HEK293 (cell line): ENCODE measurements at regions not wholly inside any gene's neighbourhood (a gene's known extent, or its start where the extent isn't known, plus 50 kb on each side); places are given as distances from the start of the nearest gene placed in this dataset.

Source experiments
- CTCF ChIA-PET: fragments of 350-600 bp; formaldehyde crosslinking; extraction: SDS; loops from one replicate; lab custom pipeline; 2021; ENCODE audit warnings: antibody characterized with exemption; lab: Yijun Ruan, JAX
- POLR2A ChIA-PET: fragments of 300-600 bp; formaldehyde crosslinking; extraction: SDS; loops from one replicate; lab custom pipeline; 2020; ENCODE audit warnings: antibody characterized with exemption, inconsistent platforms; lab: Yijun Ruan, JAX
- H3K27ac ChIP-seq: fragments of 200-500 bp; sonication (Bioruptor generic); 2 replicates; pipeline ENCODE4 v1.5.1; 2014; ENCODE audit warnings: low read depth, low read length, control low read depth, inconsistent platforms; ENCODE audit errors: extremely low read depth
- H3K36me3 ChIP-seq, 2 experiments: fragments of 200-500 bp in 1 of 2; sonication (Bioruptor generic) in 1 of 2; 1 replicate in 1 of 2; 2 replicates in 1 of 2; pipeline ENCODE4 v1.5.1; 2014 to 2017; ENCODE audit warnings: inconsistent platforms in 2 of 2, low read length in 2 of 2; ENCODE audit not compliant: control insufficient read depth in 2 of 2, insufficient read depth in 1 of 2
- H3K4me1 ChIP-seq: fragments of 200-500 bp; sonication (Bioruptor generic); 2 replicates; pipeline ENCODE4 v1.5.1; 2014; ENCODE audit warnings: mild to moderate bottlenecking, low read length, inconsistent platforms; ENCODE audit not compliant: control insufficient read depth, insufficient read depth
- H3K4me3 ChIP-seq: 2 replicates; pipeline ENCODE4 v1.5.1; 2011; ENCODE audit warnings: low read depth, mild to moderate bottlenecking, control low read depth, low read length, moderate library complexity
- H3K9me3 ChIP-seq: fragments of 200-500 bp; sonication (Bioruptor generic); 2 replicates; pipeline ENCODE4 v1.5.1; 2014; ENCODE audit warnings: low read depth, low read length, inconsistent platforms; ENCODE audit not compliant: control insufficient read depth, insufficient read depth
- FEZF1 ChIP-seq: fragments of 450-650 bp; formaldehyde crosslinking; IDR thresholded peaks from 2 replicates; pipeline ENCODE4 v1.5.1; 2016; ENCODE audit warnings: missing biosample characterization, missing genetic modification characterization
- KLF10 ChIP-seq: fragments of 450-650 bp; IDR thresholded peaks from 2 replicates; pipeline ENCODE4 v1.5.1; 2018; ENCODE audit warnings: missing biosample characterization, mild to moderate bottlenecking, missing genetic modification characterization
- KLF7 ChIP-seq: fragments of 450-650 bp; formaldehyde crosslinking; IDR thresholded peaks from 2 replicates; pipeline ENCODE4 v1.5.1; 2016; ENCODE audit warnings: missing biosample characterization, missing genetic modification characterization, borderline replicate concordance
- PRDM2 ChIP-seq: fragments of 450-650 bp; formaldehyde crosslinking; IDR thresholded peaks from 2 replicates; pipeline ENCODE4 v1.5.1; 2016; ENCODE audit warnings: missing biosample characterization, missing genetic modification characterization, borderline replicate concordance
- REST ChIP-seq: fragments of 450-650 bp; formaldehyde crosslinking; IDR thresholded peaks from 2 replicates; pipeline ENCODE4 v1.5.1; 2016; ENCODE audit warnings: missing biosample characterization, missing genetic modification characterization
- ZFP3 ChIP-seq: fragments of 450-650 bp; formaldehyde crosslinking; IDR thresholded peaks from 2 replicates; pipeline ENCODE4 v1.5.1; 2016; ENCODE audit warnings: low read depth, missing biosample characterization, missing genetic modification characterization
- ZNF148 ChIP-seq: fragments of 450-650 bp; formaldehyde crosslinking; IDR thresholded peaks from 2 replicates; pipeline ENCODE4 v1.5.0; 2017; ENCODE audit warnings: missing biosample characterization, missing genetic modification characterization, borderline replicate concordance
- ZNF16 ChIP-seq: fragments of 450-650 bp; formaldehyde crosslinking; IDR thresholded peaks from 2 replicates; pipeline ENCODE4 v1.5.1; 2016; ENCODE audit warnings: low read depth, missing biosample characterization, missing genetic modification characterization
- ZNF426 ChIP-seq: fragments of 450-650 bp; formaldehyde crosslinking; IDR thresholded peaks from 2 replicates; pipeline ENCODE4 v1.5.1; 2017; ENCODE audit warnings: missing biosample characterization, missing genetic modification characterization, mild to moderate bottlenecking, inconsistent platforms, moderate library complexity
- ZNF510 ChIP-seq: fragments of 450-650 bp; formaldehyde crosslinking; IDR thresholded peaks from 2 replicates; pipeline ENCODE4 v1.5.1; 2018; ENCODE audit warnings: mild to moderate bottlenecking, missing genetic modification characterization, missing biosample characterization; ENCODE audit not compliant: insufficient replicate concordance
- ZNF658 ChIP-seq: fragments of 450-650 bp; formaldehyde crosslinking; IDR thresholded peaks from 2 replicates; pipeline ENCODE4; 2016; ENCODE audit warnings: missing biosample characterization, missing genetic modification characterization
- ZNF791 ChIP-seq: fragments of 450-650 bp; formaldehyde crosslinking; IDR thresholded peaks from 2 replicates; pipeline ENCODE4 v1.5.1; 2016; ENCODE audit warnings: missing biosample characterization, missing genetic modification characterization
- TF ChIP-seq, protein P1 (sequence below): fragments of 450-650 bp; formaldehyde crosslinking; conservative IDR thresholded peaks from 2 replicates; pipeline ENCODE4 v1.5.1; 2016; ENCODE audit warnings: low read depth, missing biosample characterization, missing genetic modification characterization
- TF ChIP-seq, protein P2 (sequence below): fragments of 450-650 bp; formaldehyde crosslinking; IDR thresholded peaks from 2 replicates; pipeline ENCODE4 v1.5.1; 2017; ENCODE audit warnings: missing biosample characterization, missing genetic modification characterization
- TF ChIP-seq, protein P3 (sequence below): fragments of 450-650 bp; formaldehyde crosslinking; IDR thresholded peaks from 2 replicates; pipeline ENCODE4 v1.5.1; 2016; ENCODE audit warnings: missing biosample characterization, missing genetic modification characterization

DNA sequence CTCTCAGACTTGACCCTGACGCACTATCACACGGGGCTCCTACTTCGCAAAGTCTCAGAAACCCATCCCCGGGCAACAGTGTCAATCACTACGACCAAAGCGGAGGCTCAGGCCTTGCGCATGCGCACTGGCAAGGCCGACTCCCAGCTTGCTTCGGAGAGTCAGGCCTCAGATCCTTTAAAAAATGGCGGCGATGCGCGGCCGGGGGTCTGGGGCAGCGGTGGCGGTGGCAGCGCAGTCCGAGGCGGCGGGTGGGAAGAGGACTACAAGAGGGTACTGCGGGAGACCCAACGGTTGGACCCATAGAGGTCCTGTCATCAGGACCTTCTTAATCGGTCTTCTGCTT is 196.9 kb downstream of the ZNF716 start:
- ChIA-PET CTCF (no interaction called here), POLR2A (no interaction called here)
- no peaks in the 10 kb centered on the region for H3K4me1 ChIP-seq
- no peak overlapping the region for H3K27ac ChIP-seq
- H3K36me3 ChIP-seq: no peaks in the 10 kb centered on the region
- H3K4me3 ChIP-seq: no peak overlapping the region
- H3K9me3 ChIP-seq: no peaks in the 10 kb centered on the region
- TF ChIP-seq ZNF148: no peak
- TF ChIP-seq ZNF658 (tag by site-specific recombination): no peak
- no peak for TF ChIP-seq FEZF1 (tag by site-specific recombination)
- TF ChIP-seq, protein P1, sequence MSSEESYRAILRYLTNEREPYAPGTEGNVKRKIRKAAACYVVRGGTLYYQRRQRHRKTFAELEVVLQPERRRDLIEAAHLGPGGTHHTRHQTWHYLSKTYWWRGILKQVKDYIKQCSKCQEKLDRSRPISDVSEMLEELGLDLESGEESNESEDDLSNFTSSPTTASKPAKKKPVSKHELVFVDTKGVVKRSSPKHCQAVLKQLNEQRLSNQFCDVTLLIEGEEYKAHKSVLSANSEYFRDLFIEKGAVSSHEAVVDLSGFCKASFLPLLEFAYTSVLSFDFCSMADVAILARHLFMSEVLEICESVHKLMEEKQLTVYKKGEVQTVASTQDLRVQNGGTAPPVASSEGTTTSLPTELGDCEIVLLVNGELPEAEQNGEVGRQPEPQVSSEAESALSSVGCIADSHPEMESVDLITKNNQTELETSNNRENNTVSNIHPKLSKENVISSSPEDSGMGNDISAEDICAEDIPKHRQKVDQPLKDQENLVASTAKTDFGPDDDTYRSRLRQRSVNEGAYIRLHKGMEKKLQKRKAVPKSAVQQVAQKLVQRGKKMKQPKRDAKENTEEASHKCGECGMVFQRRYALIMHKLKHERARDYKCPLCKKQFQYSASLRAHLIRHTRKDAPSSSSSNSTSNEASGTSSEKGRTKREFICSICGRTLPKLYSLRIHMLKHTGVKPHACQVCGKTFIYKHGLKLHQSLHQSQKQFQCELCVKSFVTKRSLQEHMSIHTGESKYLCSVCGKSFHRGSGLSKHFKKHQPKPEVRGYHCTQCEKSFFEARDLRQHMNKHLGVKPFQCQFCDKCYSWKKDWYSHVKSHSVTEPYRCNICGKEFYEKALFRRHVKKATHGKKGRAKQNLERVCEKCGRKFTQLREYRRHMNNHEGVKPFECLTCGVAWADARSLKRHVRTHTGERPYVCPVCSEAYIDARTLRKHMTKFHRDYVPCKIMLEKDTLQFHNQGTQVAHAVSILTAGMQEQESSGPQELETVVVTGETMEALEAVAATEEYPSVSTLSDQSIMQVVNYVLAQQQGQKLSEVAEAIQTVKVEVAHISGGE (tag by site-specific recombination): no peak
- no peak for TF ChIP-seq REST (tag by site-specific recombination)
- TF ChIP-seq KLF7 (tag by site-specific recombination): no peak
- no peak for TF ChIP-seq ZNF16 (tag by site-specific recombination)
- TF ChIP-seq ZNF426 (tag by site-specific recombination): no peak
- TF ChIP-seq KLF10 (tag by site-specific recombination): no peak
- no peak for TF ChIP-seq ZNF510 (tag by site-specific recombination)
- no peak for TF ChIP-seq PRDM2 (tag by site-specific recombination)
- TF ChIP-seq, protein P2, sequence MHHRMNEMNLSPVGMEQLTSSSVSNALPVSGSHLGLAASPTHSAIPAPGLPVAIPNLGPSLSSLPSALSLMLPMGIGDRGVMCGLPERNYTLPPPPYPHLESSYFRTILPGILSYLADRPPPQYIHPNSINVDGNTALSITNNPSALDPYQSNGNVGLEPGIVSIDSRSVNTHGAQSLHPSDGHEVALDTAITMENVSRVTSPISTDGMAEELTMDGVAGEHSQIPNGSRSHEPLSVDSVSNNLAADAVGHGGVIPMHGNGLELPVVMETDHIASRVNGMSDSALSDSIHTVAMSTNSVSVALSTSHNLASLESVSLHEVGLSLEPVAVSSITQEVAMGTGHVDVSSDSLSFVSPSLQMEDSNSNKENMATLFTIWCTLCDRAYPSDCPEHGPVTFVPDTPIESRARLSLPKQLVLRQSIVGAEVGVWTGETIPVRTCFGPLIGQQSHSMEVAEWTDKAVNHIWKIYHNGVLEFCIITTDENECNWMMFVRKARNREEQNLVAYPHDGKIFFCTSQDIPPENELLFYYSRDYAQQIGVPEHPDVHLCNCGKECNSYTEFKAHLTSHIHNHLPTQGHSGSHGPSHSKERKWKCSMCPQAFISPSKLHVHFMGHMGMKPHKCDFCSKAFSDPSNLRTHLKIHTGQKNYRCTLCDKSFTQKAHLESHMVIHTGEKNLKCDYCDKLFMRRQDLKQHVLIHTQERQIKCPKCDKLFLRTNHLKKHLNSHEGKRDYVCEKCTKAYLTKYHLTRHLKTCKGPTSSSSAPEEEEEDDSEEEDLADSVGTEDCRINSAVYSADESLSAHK (tag by site-specific recombination): no peak
- TF ChIP-seq, protein P3, sequence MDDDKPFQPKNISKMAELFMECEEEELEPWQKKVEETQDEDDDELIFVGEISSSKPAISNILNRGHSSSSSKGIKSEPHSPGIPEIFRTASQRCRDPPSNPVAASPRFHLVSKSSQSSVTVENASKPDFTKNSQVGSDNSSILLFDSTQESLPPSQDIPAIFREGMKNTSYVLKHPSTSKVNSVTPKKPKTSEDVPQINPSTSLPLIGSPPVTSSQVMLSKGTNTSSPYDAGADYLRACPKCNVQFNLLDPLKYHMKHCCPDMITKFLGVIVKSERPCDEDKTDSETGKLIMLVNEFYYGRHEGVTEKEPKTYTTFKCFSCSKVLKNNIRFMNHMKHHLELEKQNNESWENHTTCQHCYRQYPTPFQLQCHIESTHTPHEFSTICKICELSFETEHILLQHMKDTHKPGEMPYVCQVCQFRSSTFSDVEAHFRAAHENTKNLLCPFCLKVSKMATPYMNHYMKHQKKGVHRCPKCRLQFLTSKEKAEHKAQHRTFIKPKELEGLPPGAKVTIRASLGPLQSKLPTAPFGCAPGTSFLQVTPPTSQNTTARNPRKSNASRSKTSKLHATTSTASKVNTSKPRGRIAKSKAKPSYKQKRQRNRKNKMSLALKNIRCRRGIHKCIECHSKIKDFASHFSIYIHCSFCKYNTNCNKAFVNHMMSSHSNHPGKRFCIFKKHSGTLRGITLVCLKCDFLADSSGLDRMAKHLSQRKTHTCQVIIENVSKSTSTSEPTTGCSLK (tag by site-specific recombination): no peak
- TF ChIP-seq ZNF791 (tag by site-specific recombination): no peak
- TF ChIP-seq ZFP3 (tag by site-specific recombination): no peak
